Karpas-422 (cell line): ENCODE measurements at regions not wholly inside any gene's neighbourhood (a gene's known extent, or its start where the extent isn't known, plus 50 kb on each side); places are given as distances from the start of the nearest gene placed in this dataset.

Experiments
- DNase-seq: peaks from one replicate; pipeline ENCODE4 v3.0.0-alpha.2; 2015
- H2AFZ ChIP-seq: fragments of 200-600 bp; sonication (generic); 2 replicates; pipeline ENCODE4 v1.6.1; 2014; ENCODE audit warnings: antibody characterized with exemption, low read length, mixed read lengths
- H3K27ac ChIP-seq: fragments of 200-600 bp; sonication (generic); 2 replicates; pipeline ENCODE4 v1.5.1; 2014; ENCODE audit warnings: mild to moderate bottlenecking, low read length, moderate library complexity
- H3K27me3 ChIP-seq: fragments of 200-600 bp; sonication (generic); 2 replicates; pipeline ENCODE4 v1.6.1; 2014; ENCODE audit warnings: low read length, mixed read lengths
- H3K36me3 ChIP-seq: fragments of 200-600 bp; sonication (generic); 2 replicates; pipeline ENCODE4 v1.6.1; 2014; ENCODE audit warnings: low read length, mixed read lengths; ENCODE audit not compliant: insufficient read depth
- H3K4me1 ChIP-seq: fragments of 200-600 bp; sonication (generic); 2 replicates; pipeline ENCODE4 v1.6.1; 2014; ENCODE audit warnings: mild to moderate bottlenecking, low read length, mixed read lengths
- H3K4me2 ChIP-seq: fragments of 200-600 bp; sonication (generic); 2 replicates; pipeline ENCODE4 v1.6.1; 2014; ENCODE audit warnings: low read length, low read depth, mild to moderate bottlenecking; ENCODE audit not compliant: poor library complexity, severe bottlenecking
- H3K4me3 ChIP-seq: fragments of 200-600 bp; sonication (generic); 2 replicates; pipeline ENCODE4 v1.5.1; 2014; ENCODE audit warnings: mild to moderate bottlenecking, antibody characterized with exemption, low read length, mixed read lengths
- H3K79me2 ChIP-seq: fragments of 200-600 bp; sonication (generic); 2 replicates; pipeline ENCODE4 v1.6.1; 2014; ENCODE audit warnings: mild to moderate bottlenecking, low read length, mixed read lengths
- H3K9ac ChIP-seq: fragments of 200-600 bp; sonication (generic); 2 replicates; pipeline ENCODE4 v1.6.0; 2014; ENCODE audit warnings: low read length
- H3K9me2 ChIP-seq: fragments of 200-600 bp; sonication (generic), shearing (Covaris generic); replicated peaks from 2 replicates; pipeline ENCODE4 v1.6.0; 2014; ENCODE audit warnings: mild to moderate bottlenecking, low read length, moderate library complexity; ENCODE audit not compliant: insufficient read depth
- H3K9me3 ChIP-seq: fragments of 300-700, 200-600 bp; sonication (generic); 2 replicates; pipeline ENCODE4 v1.6.1; 2014; ENCODE audit warnings: low read length, mixed read lengths
- H4K20me1 ChIP-seq: fragments of 200-600 bp; sonication (generic); 2 replicates; pipeline ENCODE4 v1.6.1; 2014; ENCODE audit warnings: mild to moderate bottlenecking, antibody characterized with exemption, low read length, low read depth; ENCODE audit not compliant: insufficient read depth

DNA sequence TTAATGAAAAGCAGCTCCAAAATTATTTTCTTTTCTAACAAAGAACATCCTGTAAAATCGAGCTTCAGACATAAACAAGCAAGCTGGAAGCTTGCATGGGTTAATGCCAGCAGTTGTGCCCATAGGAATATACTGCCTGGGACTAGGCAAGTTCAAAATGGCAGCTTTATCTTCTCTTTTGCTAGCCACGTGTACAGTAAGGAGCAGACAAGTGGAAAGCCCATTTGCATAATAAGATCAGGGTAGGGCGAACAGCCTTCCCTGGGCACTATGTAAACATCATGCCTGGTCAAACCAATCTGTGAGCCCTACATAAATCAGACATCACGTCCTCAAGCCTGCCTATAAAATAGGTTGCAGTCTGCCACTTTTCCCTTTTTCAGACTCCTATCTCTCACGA is 489.7 kb downstream of the RFC3 start:
- H3K9me2 ChIP-seq = no peaks in the 10 kb centered on the region
- no peak overlapping the region for H2AFZ ChIP-seq
- no peaks in the 10 kb centered on the region for H3K79me2 ChIP-seq
- H3K9ac ChIP-seq = no peak overlapping the region
- no peak for DNase-seq
- no peaks in the 10 kb centered on the region for H3K36me3 ChIP-seq
- H3K9me3 ChIP-seq = no peaks in the 10 kb centered on the region; the same call in 1 of the 2 replicates
- no peak overlapping the region for H3K27ac ChIP-seq
- H3K4me1 ChIP-seq = no peaks in the 10 kb centered on the region
- no peaks in the 10 kb centered on the region for H3K27me3 ChIP-seq
- H3K4me3 ChIP-seq = no peak overlapping the region
- no peaks in the 10 kb centered on the region for H4K20me1 ChIP-seq
- no peak overlapping the region for H3K4me2 ChIP-seq

DNA sequence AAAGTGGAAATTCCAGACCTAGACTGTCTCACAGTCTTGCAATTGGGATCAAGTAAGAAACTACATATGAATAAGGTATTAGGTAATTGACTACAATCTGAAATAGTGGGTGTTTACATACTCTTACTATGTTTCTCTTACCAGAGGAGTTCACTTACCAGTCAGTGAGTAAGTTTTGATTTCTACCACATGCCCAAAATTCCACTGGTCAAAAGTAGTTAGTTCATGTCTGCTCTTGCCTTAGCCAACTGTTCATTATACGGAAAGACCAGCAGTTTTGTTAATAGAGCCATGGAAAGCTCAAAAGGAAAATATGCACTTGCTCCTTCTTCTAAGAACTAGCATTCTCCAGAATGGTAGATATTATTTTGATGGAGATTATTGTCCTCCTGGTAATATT is 490.8 kb downstream of the RFC3 start:
- DNase-seq = no peak
- H3K4me2 ChIP-seq = no peak overlapping the region
- no peaks in the 10 kb centered on the region for H3K9me2 ChIP-seq
- H3K27me3 ChIP-seq = no peaks in the 10 kb centered on the region
- H3K9me3 ChIP-seq = no peaks in the 10 kb centered on the region; the same call in 1 of the 2 replicates
- no peak overlapping the region for H3K27ac ChIP-seq
- H3K9ac ChIP-seq = no peak overlapping the region
- no peaks in the 10 kb centered on the region for H3K36me3 ChIP-seq
- no peaks in the 10 kb centered on the region for H3K4me1 ChIP-seq
- no peak overlapping the region for H3K4me3 ChIP-seq
- H2AFZ ChIP-seq = no peak overlapping the region
- no peaks in the 10 kb centered on the region for H4K20me1 ChIP-seq
- no peaks in the 10 kb centered on the region for H3K79me2 ChIP-seq

DNA sequence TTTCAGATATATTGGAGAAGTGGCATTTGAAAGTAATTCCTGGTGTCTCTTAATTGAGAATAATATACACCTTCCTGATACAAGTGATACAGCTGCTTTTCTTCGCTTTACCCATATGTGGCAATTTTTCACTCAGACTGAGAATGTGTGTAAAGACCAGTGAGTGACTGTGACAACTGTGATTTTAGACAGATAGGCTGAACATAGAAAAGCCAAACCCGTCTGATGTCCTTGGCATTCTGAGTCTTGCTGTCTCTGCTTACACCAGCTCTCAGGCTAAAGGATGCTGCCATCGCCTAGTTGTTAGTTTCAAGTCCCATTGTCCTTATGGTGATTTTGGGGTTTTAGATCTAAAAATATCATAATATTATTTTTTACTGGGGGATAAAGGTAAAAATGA is 492.6 kb downstream of the RFC3 start:
- H4K20me1 ChIP-seq = no peaks in the 10 kb centered on the region
- H3K27me3 ChIP-seq = no peaks in the 10 kb centered on the region
- DNase-seq = no peak
- no peaks in the 10 kb centered on the region for H3K36me3 ChIP-seq
- H3K4me3 ChIP-seq = no peak overlapping the region
- H3K9me2 ChIP-seq = no peaks in the 10 kb centered on the region
- H3K4me1 ChIP-seq = no peaks in the 10 kb centered on the region
- H2AFZ ChIP-seq = no peak overlapping the region
- no peaks in the 10 kb centered on the region for H3K79me2 ChIP-seq
- no peak overlapping the region for H3K27ac ChIP-seq
- H3K9ac ChIP-seq = no peak overlapping the region
- no peaks in the 10 kb centered on the region for H3K9me3 ChIP-seq
- H3K4me2 ChIP-seq = no peak overlapping the region

DNA sequence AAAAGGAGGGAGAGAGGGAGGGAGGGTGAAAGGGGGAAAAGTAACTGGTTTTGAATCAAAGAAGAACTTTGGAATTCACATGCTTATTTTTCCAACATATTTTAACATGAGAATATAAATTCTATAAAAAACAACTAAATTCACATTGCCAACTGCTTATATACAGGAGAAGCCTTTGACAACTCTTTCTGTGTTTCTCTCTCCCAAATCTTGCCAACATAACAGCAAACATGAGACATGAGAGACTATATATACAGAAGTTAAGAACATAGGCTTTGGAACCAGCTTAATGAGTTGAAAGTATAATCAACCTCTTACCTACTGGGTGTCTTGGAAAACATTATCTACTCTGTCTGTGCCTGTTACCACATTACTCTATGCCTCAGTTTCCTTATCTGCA is 493.3 kb downstream of the RFC3 start:
- H3K27ac ChIP-seq = no peak overlapping the region
- no peak overlapping the region for H3K4me3 ChIP-seq
- H3K4me1 ChIP-seq = no peaks in the 10 kb centered on the region
- no peaks in the 10 kb centered on the region for H3K9me2 ChIP-seq
- H4K20me1 ChIP-seq = no peaks in the 10 kb centered on the region
- H3K9ac ChIP-seq = no peak overlapping the region
- H3K27me3 ChIP-seq = no peaks in the 10 kb centered on the region
- no peaks in the 10 kb centered on the region for H3K79me2 ChIP-seq
- no peaks in the 10 kb centered on the region for H3K9me3 ChIP-seq
- H3K36me3 ChIP-seq = no peaks in the 10 kb centered on the region
- DNase-seq = no peak
- no peak overlapping the region for H2AFZ ChIP-seq
- H3K4me2 ChIP-seq = no peak overlapping the region

DNA sequence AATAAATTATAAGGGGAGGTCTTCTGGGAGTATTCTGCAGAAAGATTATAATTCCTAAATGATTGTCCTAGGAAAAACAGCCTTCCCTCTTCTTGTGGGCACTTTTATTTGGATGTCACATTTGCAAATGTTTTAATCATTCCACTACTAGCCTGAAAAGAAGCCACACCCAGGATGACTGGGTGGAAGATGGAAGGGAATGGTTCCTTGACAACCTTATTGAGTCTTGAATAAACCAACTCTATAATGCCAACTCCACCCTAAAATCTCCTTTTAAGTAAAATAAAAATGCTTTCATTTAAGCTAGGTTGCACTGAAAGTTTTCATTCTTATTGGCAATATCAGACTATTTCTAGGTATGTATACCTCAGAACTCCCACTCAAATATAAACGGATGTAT is 494.6 kb downstream of the RFC3 start:
- Histone ChIP-seq H4K20me1 (no peaks in the 10 kb centered on the region), H3K9me2 (no peaks in the 10 kb centered on the region)

DNA sequence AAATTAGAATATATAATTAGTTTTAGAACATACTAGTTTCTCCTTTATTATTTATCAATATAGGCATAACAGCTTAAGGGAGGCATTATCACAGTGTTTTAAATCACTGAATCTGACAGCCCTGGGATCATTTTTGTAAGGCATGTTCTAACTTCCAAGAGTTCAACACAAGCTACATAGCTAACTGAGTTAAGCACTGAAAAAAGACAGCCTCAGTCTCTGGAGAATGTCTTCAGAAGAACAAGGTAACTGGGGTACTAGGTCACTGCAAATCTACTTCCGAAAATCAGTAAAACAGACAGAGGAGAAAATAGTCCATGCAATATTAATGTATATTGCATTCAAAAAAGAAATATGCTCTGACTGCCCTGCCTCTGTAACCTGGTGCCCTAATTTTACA is 502.1 kb downstream of the RFC3 start:
- H2AFZ ChIP-seq = no peak overlapping the region
- no peak overlapping the region for H3K9ac ChIP-seq
- H3K9me3 ChIP-seq = no peaks in the 10 kb centered on the region
- no peaks in the 10 kb centered on the region for H3K27me3 ChIP-seq
- no peaks in the 10 kb centered on the region for H3K4me1 ChIP-seq
- no peak overlapping the region for H3K4me2 ChIP-seq
- no peaks in the 10 kb centered on the region for H3K79me2 ChIP-seq
- H3K9me2 ChIP-seq = no peaks in the 10 kb centered on the region
- no peaks in the 10 kb centered on the region for H3K36me3 ChIP-seq
- no peak overlapping the region for H3K4me3 ChIP-seq
- no peak overlapping the region for H3K27ac ChIP-seq
- H4K20me1 ChIP-seq = no peaks in the 10 kb centered on the region
- DNase-seq = no peak

More for the DNA sequence above, 494.6 kb downstream of the RFC3 start:
- Histone ChIP-seq H3K27me3 (no peaks in the 10 kb centered on the region), H3K9ac (no peak overlapping the region), H3K9me3 (no peaks in the 10 kb centered on the region), H3K27ac (no peak overlapping the region), H3K4me2 (no peak overlapping the region), H3K4me3 (no peak overlapping the region), H2AFZ (no peak overlapping the region), H3K4me1 (no peaks in the 10 kb centered on the region), H3K79me2 (no peaks in the 10 kb centered on the region), H3K36me3 (no peaks in the 10 kb centered on the region)
- DNase-seq = no peak

DNA sequence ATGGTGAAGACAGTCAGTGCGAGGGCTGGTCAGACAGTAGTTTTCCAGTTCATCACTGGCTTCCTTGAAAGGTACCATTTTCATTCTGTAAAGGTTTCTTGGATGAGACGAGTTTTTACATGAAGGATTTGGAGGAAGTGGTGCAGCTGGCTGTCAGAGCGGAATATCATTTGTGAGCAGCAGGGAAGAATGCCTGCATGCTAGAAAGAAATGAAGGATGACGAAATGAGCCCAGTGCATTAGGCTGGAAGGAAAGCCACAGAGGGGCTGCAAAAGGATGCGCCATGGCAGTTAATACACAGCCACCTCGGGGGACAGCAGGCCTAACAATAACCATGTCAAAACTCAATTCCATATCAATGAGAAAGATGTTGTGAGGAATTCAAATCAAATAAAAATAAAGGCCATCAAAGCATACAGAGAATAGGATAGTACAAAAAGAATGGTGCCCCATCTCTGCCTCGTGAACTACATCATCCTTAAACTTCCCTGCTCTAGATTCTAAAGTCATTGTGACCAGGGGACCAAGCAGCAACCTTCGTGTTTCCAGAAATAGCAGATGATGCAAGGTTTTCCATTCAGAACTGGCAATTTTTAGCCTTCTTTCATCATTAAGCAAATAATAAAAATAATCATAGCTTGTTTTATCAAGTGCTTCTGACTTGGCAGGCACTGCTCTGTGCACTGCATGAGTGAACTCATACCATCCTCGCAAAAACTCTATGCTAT is 504.2 kb downstream of the RFC3 start:
- no peak overlapping the region for H3K27ac ChIP-seq
- H3K4me1 ChIP-seq = no peaks in the 10 kb centered on the region
- H3K36me3 ChIP-seq = no peaks in the 10 kb centered on the region
- H3K9me2 ChIP-seq = no peaks in the 10 kb centered on the region
- no peak overlapping the region for H3K4me3 ChIP-seq
- H3K27me3 ChIP-seq = 0 out of 2 replicates have a peak, but pooled peaks cover 3% of the 10 kb centered on the region
- H4K20me1 ChIP-seq = no peaks in the 10 kb centered on the region
- no peaks in the 10 kb centered on the region for H3K79me2 ChIP-seq
- H3K9me3 ChIP-seq = no peaks in the 10 kb centered on the region
- H2AFZ ChIP-seq = no peak overlapping the region
- H3K9ac ChIP-seq = no peak overlapping the region
- no peak for DNase-seq
- no peak overlapping the region for H3K4me2 ChIP-seq

DNA sequence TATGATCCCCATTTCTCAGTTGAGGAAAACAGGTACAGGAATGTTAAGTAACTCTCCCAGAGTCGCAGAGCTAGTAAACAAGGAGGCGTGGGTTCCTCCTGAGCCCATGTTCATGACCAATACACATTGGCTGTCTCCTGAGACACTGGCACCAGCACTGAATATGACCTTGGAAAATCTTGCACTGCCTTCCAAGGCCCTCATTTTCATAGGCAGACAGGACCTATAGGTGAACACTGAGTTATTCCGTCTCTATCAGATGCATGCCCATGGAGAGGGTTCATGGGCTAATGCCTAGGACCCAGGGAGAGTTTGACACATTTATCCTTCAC is 504.8 kb downstream of the RFC3 start:
- Histone ChIP-seq H3K4me3 (no peak overlapping the region), H3K27ac (no peak overlapping the region), H4K20me1 (no peaks in the 10 kb centered on the region), H3K9ac (no peak overlapping the region), H3K4me1 (no peaks in the 10 kb centered on the region), H2AFZ (no peak overlapping the region), H3K79me2 (no peaks in the 10 kb centered on the region), H3K4me2 (no peak overlapping the region), H3K27me3 (0 out of 2 replicates have a peak, but pooled peaks cover 3% of the 10 kb centered on the region), H3K9me2 (no peaks in the 10 kb centered on the region), H3K9me3 (no peaks in the 10 kb centered on the region), H3K36me3 (no peaks in the 10 kb centered on the region)
- DNase-seq = no peak
